ENCODE measurements at regions not wholly inside any gene's neighbourhood (a gene's known extent, or its start where the extent isn't known, plus 50 kb on each side); places are given as distances from the start of the nearest gene placed in this dataset.
A peak's percentile ranks its signal among the peaks of the same experiment; 100 is the strongest.
"Not testable (repeated sequence)": the region's sequence is repeated elsewhere in the genome, so short reads cannot be mapped to it uniquely, and the experiment has no call there.

- DNase-seq: peak; percentile 71
Observed at GRCh38 chr4:81698538-81699296, 227.0 kb upstream of the RASGEF1B start.

- DNase-seq: no peak
Observed at GRCh38 chr4:81694176-81694913, 222.6 kb upstream of the RASGEF1B start.

GRCh38 chr4:81690871-81691270 is 219.2 kb upstream of the RASGEF1B start:
- no peak for DNase-seq

GRCh38 chr4:81688085-81688484 is 216.4 kb upstream of the RASGEF1B start:
- DNase-seq: no peak

GRCh38 chr4:81687471-81687870 is 215.8 kb upstream of the RASGEF1B start:
- DNase-seq: no peak

- DNase-seq: no peak
Observed at GRCh38 chr4:81685104-81685503, 213.4 kb upstream of the RASGEF1B start.

GRCh38 chr4:81684352-81684751 is 212.6 kb upstream of the RASGEF1B start:
- no peak for DNase-seq

GRCh38 chr4:81682492-81682891 is 210.8 kb upstream of the RASGEF1B start:
- DNase-seq: no peak

- DNase-seq: no peak
Observed at GRCh38 chr4:81679315-81679714, 207.6 kb upstream of the RASGEF1B start.

GRCh38 chr4:81678801-81679200 is 207.1 kb upstream of the RASGEF1B start:
- DNase-seq: no peak

- DNase-seq: no peak
Observed at GRCh38 chr4:81676537-81676936, 204.8 kb upstream of the RASGEF1B start.

GRCh38 chr4:81675791-81676393 is 204.2 kb upstream of the RASGEF1B start:
- DNase-seq: no peak

- no peak for DNase-seq
Observed at GRCh38 chr4:81673961-81674360, 202.3 kb upstream of the RASGEF1B start.

GRCh38 chr4:81668328-81668727 is 196.6 kb upstream of the RASGEF1B start:
- not testable (repeated sequence) for DNase-seq

GRCh38 chr4:81667539-81667938 is 195.8 kb upstream of the RASGEF1B start:
- no peak for DNase-seq

GRCh38 chr4:81666491-81666890 is 194.8 kb upstream of the RASGEF1B start:
- DNase-seq: no peak

GRCh38 chr4:81665649-81666048 is 193.9 kb upstream of the RASGEF1B start:
- no peak for DNase-seq

GRCh38 chr4:81665045-81665444 is 193.3 kb upstream of the RASGEF1B start:
- no peak for DNase-seq

GRCh38 chr4:81664079-81664478 is 192.4 kb upstream of the RASGEF1B start:
- no peak for DNase-seq

GRCh38 chr4:81663368-81663767 is 191.7 kb upstream of the RASGEF1B start:
- DNase-seq: no peak

GRCh38 chr4:81659051-81659450 is 187.3 kb upstream of the RASGEF1B start:
- DNase-seq: no peak

- no peak for DNase-seq
Observed at GRCh38 chr4:81652069-81652478, 180.4 kb upstream of the RASGEF1B start.

- no peak for DNase-seq
Observed at GRCh38 chr4:81651243-81651899, 179.7 kb upstream of the RASGEF1B start.

Measured in NCI-H1436 (cell line).